ENCODE measurements at regions not wholly inside any gene's neighbourhood (a gene's known extent, or its start where the extent isn't known, plus 50 kb on each side); places are given as distances from the start of the nearest gene placed in this dataset.

DNA sequence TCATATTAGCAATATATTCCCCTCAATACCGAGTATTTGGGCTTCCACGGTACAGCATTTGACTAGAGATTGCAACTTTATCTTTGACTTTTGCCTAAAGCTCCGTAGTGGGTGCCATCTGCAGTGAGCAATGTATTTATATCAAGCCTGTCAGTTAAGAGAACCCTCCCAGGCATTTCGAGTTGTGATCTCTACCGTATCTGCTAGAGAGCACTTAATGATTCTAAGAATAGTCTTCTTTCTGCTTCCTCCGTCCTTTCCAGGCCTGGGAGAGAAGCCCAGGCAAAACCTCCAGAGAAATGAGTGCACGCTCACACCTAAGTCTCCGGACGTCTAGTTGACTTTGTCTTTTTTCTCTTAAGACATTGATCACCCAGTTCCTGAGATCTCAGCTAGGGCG, 210.6 kb downstream of the KLF6 start:
- TF ChIP-seq, protein P1, sequence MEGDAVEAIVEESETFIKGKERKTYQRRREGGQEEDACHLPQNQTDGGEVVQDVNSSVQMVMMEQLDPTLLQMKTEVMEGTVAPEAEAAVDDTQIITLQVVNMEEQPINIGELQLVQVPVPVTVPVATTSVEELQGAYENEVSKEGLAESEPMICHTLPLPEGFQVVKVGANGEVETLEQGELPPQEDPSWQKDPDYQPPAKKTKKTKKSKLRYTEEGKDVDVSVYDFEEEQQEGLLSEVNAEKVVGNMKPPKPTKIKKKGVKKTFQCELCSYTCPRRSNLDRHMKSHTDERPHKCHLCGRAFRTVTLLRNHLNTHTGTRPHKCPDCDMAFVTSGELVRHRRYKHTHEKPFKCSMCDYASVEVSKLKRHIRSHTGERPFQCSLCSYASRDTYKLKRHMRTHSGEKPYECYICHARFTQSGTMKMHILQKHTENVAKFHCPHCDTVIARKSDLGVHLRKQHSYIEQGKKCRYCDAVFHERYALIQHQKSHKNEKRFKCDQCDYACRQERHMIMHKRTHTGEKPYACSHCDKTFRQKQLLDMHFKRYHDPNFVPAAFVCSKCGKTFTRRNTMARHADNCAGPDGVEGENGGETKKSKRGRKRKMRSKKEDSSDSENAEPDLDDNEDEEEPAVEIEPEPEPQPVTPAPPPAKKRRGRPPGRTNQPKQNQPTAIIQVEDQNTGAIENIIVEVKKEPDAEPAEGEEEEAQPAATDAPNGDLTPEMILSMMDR (IDR thresholded peaks at IDR 0.05): no peak
- TF ChIP-seq POLR2A (IDR thresholded peaks at IDR 0.05): no peak

All from heart left ventricle (tissue), 13 donors.